HCT116 (cell line): ENCODE measurements at regions not wholly inside any gene's neighbourhood (a gene's known extent, or its start where the extent isn't known, plus 50 kb on each side); places are given as distances from the start of the nearest gene placed in this dataset.

Experiments used
- ATAC-seq: fragments of 200-7000 bp; cut with Tn5 transposase; 2 replicates; pipeline ENCODE4 v1.9.1; 2020; ENCODE audit warnings: mild to moderate bottlenecking, moderate library complexity
- BruUV-seq: library from RNA; stranded (reverse); fragments of 400-500 nt; replicated peaks from 2 replicates; lab custom pipeline; 2021; lab: Mats Ljungman, UMichigan
- CTCF ChIA-PET: fragments of 300-600 bp; sonication (Branson Sonifier 250); formaldehyde crosslinking; loops from one replicate; lab custom pipeline; 2021; ENCODE audit warnings: antibody characterized with exemption; lab: Charles Lee
- POLR2A ChIA-PET: fragments of 300-600, 350-600 bp; sonication (Branson Sonifier 250); formaldehyde crosslinking; loops from one replicate; lab custom pipeline; 2021; ENCODE audit warnings: antibody characterized with exemption; lab: Charles Lee
- RAD21 ChIA-PET, 2 experiments: fragments of 300-600 bp; sonication (Branson Sonifier 250); formaldehyde crosslinking; loops; one replicate each; lab custom pipeline; 2023; ENCODE audit warnings: low total read pairs in 2 of 2; ENCODE audit not compliant: uncharacterized antibody in 2 of 2, unreplicated experiment in 2 of 2, low non-redundant PET in 1 of 2; lab: Charles Lee
- DNase-seq: peaks from one replicate; pipeline ENCODE4 v3.0.0-alpha.2; 2010; ENCODE audit warnings: low read depth, low spot score
- H2AFZ ChIP-seq: fragments of 200-600 bp; shearing (Covaris generic), sonication (generic); 2 replicates; pipeline ENCODE4 v1.6.1; 2017; ENCODE audit warnings: low read depth, mixed run types, mixed read lengths, antibody characterized with exemption, low read length; ENCODE audit not compliant: poor library complexity, severe bottlenecking
- H3K27ac ChIP-seq: 2 replicates; pipeline ENCODE4 v1.5.1; 2012; ENCODE audit warnings: low read depth, low read length
- H3K27me3 ChIP-seq: fragments of 200-600 bp; sonication (generic); 2 replicates; pipeline ENCODE4 v1.6.1; 2016; ENCODE audit warnings: mixed run types, low read length, mixed read lengths; ENCODE audit not compliant: insufficient read depth
- H3K36me3 ChIP-seq, 2 experiments: fragments of 200-500 bp in 1 of 2; fragments of 200-600 bp in 1 of 2; sonication (Bioruptor generic) in 1 of 2; sonication (generic) in 1 of 2; 2 replicates each; pipeline versions ENCODE4 v1.5.1 to v1.6.1; 2014 to 2016; ENCODE audit warnings: low read length in 2 of 2, inconsistent platforms in 1 of 2, mixed read lengths in 1 of 2, mixed run types in 1 of 2; ENCODE audit not compliant: insufficient read depth in 2 of 2, control insufficient read depth in 1 of 2
- H3K4me1 ChIP-seq, 2 experiments: fragments of 200-600 bp in 1 of 2; sonication (generic) in 1 of 2; 2 replicates each; pipeline versions ENCODE4 v1.5.1 to v1.6.1; 2012 to 2017; ENCODE audit warnings: low read length in 2 of 2, inconsistent platforms in 1 of 2, mild to moderate bottlenecking in 1 of 2, mixed read lengths in 1 of 2, mixed run types in 1 of 2, moderate library complexity in 1 of 2; ENCODE audit not compliant: insufficient read depth in 2 of 2, control insufficient read depth in 1 of 2
- H3K4me2 ChIP-seq: fragments of 200-600 bp; sonication (generic); 2 replicates; pipeline ENCODE4 v1.6.1; 2017; ENCODE audit warnings: mixed run types, low read length, mixed read lengths
- H3K4me3 ChIP-seq, 2 experiments: fragments of 200-600 bp in 1 of 2; sonication (generic) in 1 of 2; replicated peaks in 1 of 2; 2 replicates each; pipeline ENCODE4 v1.5.1; 2011 to 2016; ENCODE audit warnings: low read length in 2 of 2, control low read depth in 1 of 2, low read depth in 1 of 2, mild to moderate bottlenecking in 1 of 2, mixed read lengths in 1 of 2, mixed run types in 1 of 2
- H3K79me2 ChIP-seq: fragments of 200-600 bp; sonication (generic); 2 replicates; pipeline ENCODE4 v1.6.1; 2017; ENCODE audit warnings: mild to moderate bottlenecking, mixed run types, low read length, moderate library complexity, mixed read lengths; ENCODE audit not compliant: insufficient read depth
- H3K9ac ChIP-seq: fragments of 200-600 bp; sonication (generic); 2 replicates; pipeline ENCODE4 v1.6.1; 2016; ENCODE audit warnings: low read length, mixed read lengths
- H3K9me2 ChIP-seq: fragments of 200-600 bp; sonication (generic), shearing (Covaris generic); 2 replicates; pipeline ENCODE4 v1.6.1; 2017; ENCODE audit warnings: mixed run types, mild to moderate bottlenecking, moderate library complexity; ENCODE audit not compliant: insufficient read depth
- H3K9me3 ChIP-seq, 2 experiments: fragments of 200-500 bp in 1 of 2; fragments of 200-600 bp in 1 of 2; sonication (Bioruptor generic) in 1 of 2; sonication (generic) in 1 of 2; 2 replicates each; pipeline ENCODE4 v1.6.1; 2014 to 2017; ENCODE audit warnings: low read length in 2 of 2, mixed read lengths in 2 of 2, inconsistent platforms in 1 of 2, low read depth in 1 of 2, mild to moderate bottlenecking in 1 of 2, mixed run types in 1 of 2, moderate library complexity in 1 of 2; ENCODE audit not compliant: control insufficient read depth in 1 of 2, insufficient read depth in 1 of 2
- H4K20me1 ChIP-seq: fragments of 200-600 bp; sonication (generic), shearing (Covaris generic); 2 replicates; pipeline ENCODE4 v1.6.1; 2017; ENCODE audit warnings: mixed run types, mild to moderate bottlenecking, moderate library complexity; ENCODE audit not compliant: insufficient read depth
- ATF3 ChIP-seq: IDR thresholded peaks from 2 replicates; pipeline ENCODE4 v1.6.1; 2012
- CEBPB ChIP-seq: IDR thresholded peaks from 2 replicates; pipeline ENCODE4 v1.6.1; 2012; ENCODE audit warnings: low read depth
- CTCF ChIP-seq, 3 experiments: fragments of 200-600 bp in 1 of 3; sonication (generic) in 1 of 3; IDR thresholded peaks in 2 of 3; conservative IDR thresholded peaks in 1 of 3; 2 replicates each; pipeline ENCODE4 v1.5.1; 2012 to 2017; ENCODE audit warnings: low read depth in 2 of 3, low read length in 2 of 3, antibody characterized with exemption in 1 of 3, borderline replicate concordance in 1 of 3, control low read depth in 1 of 3, mild to moderate bottlenecking in 1 of 3, mixed read lengths in 1 of 3, mixed run types in 1 of 3, moderate library complexity in 1 of 3; ENCODE audit not compliant: insufficient read depth in 1 of 3
- EGR1 ChIP-seq: IDR thresholded peaks from 2 replicates; pipeline ENCODE4 v1.6.1; 2012; ENCODE audit warnings: low read depth
- FOSL1 ChIP-seq: IDR thresholded peaks from 2 replicates; pipeline ENCODE4 v1.6.1; 2012; ENCODE audit warnings: low read depth
- JUND ChIP-seq: IDR thresholded peaks from 2 replicates; pipeline ENCODE4 v1.6.1; 2012
- MAX ChIP-seq: IDR thresholded peaks from 2 replicates; pipeline ENCODE4 v1.6.1; 2012
- POLR2A ChIP-seq: IDR thresholded peaks from 2 replicates; pipeline ENCODE4 v1.7.0; 2011; ENCODE audit warnings: borderline replicate concordance; ENCODE audit not compliant: insufficient read depth, insufficient read length; ENCODE audit errors: extremely low read depth
- POLR2AphosphoS5 ChIP-seq: IDR thresholded peaks from 2 replicates; pipeline ENCODE4 v1.6.1; 2011; ENCODE audit warnings: mild to moderate bottlenecking, low read depth, low read length, moderate library complexity
- SIN3A ChIP-seq: IDR thresholded peaks from 2 replicates; pipeline ENCODE4 v1.6.1; 2012; ENCODE audit warnings: low read depth
- SP1 ChIP-seq: IDR thresholded peaks from 2 replicates; pipeline ENCODE4 v1.6.1; 2012; ENCODE audit warnings: low read depth
- SRF ChIP-seq: IDR thresholded peaks from 2 replicates; pipeline ENCODE4 v1.6.1; 2012; ENCODE audit warnings: low read depth
- TCF7L2 ChIP-seq: IDR thresholded peaks from 2 replicates; pipeline ENCODE4 v1.7.0; 2011; ENCODE audit warnings: borderline replicate concordance, inconsistent platforms; ENCODE audit not compliant: insufficient read depth, insufficient read length; ENCODE audit errors: extremely low read depth
- ZFX ChIP-seq: fragments of 450-650 bp; IDR thresholded peaks from 2 replicates; pipeline ENCODE4 v1.6.1; 2017
- ZNF274 ChIP-seq: fragments of 200-500 bp; sonication (Bioruptor generic); IDR thresholded peaks from 2 replicates; pipeline ENCODE4 v1.6.1; 2014; ENCODE audit warnings: mild to moderate bottlenecking, low read depth, low read length, inconsistent platforms
- intact Hi-C: fragments of 100-400 bp; cut with micrococcal nuclease; formaldehyde crosslinking; loops from 2 replicates; pipeline ENCODE4 v1.10.0; 2022

- no peak for TF ChIP-seq JUND
- TF ChIP-seq CTCF (IDR thresholded peaks at IDR 0.05 in 2 of 3, conservative IDR thresholded peaks at IDR 0.05 in 1 of 3; ENCODE audit: borderline replicate concordance in 1 of 3, insufficient read depth in 1 of 3, low read depth in 2 of 3, low read length in 2 of 3) = no peak
- no peak for TF ChIP-seq SP1
- no peak for TF ChIP-seq POLR2AphosphoS5
- no peak for TF ChIP-seq ZNF274
- TF ChIP-seq FOSL1 = no peak
- TF ChIP-seq CEBPB = no peak
- TF ChIP-seq MAX = no peak
- TF ChIP-seq SIN3A = no peak
- TF ChIP-seq, all 23 proteins: peak for 0
- Histone ChIP-seq H3K4me1 (no peaks in the 10 kb centered on the region), H2AFZ (no peak overlapping the region), H3K4me2 (no peak overlapping the region), H3K9ac (no peak overlapping the region), H3K27ac (no peak overlapping the region), H3K4me3 (no peak overlapping the region), H3K27me3 (no peaks in the 10 kb centered on the region), H3K9me2 (no peaks in the 10 kb centered on the region), H4K20me1 (no peaks in the 10 kb centered on the region), H3K9me3 (no peaks in the 10 kb centered on the region), H3K79me2 (no peaks in the 10 kb centered on the region), H3K36me3 (no peaks in the 10 kb centered on the region)
- ATAC-seq (no peak), DNase-seq (no peak)
- POLR2A ChIA-PET = no interaction called here
- intact Hi-C loops = no loop called here
- RAD21 ChIA-PET = no interaction called here
- BruUV-seq = no TSS peak
- CTCF ChIA-PET = no interaction called here
Measured at GRCh38 chrX:115364670-115365069, 75.2 kb downstream of the LUZP4 start.

GRCh38 chrX:115366535-115366934, 77.0 kb downstream of the LUZP4 start:
- ChIA-PET POLR2A (no interaction called here), CTCF (no interaction called here), RAD21 (no interaction called here)
- Histone ChIP-seq H3K27ac (no peak overlapping the region), H4K20me1 (no peaks in the 10 kb centered on the region), H3K9me2 (no peaks in the 10 kb centered on the region), H3K27me3 (no peaks in the 10 kb centered on the region), H3K36me3 (no peaks in the 10 kb centered on the region), H3K4me1 (no peaks in the 10 kb centered on the region), H3K4me2 (no peak overlapping the region), H3K4me3 (no peak overlapping the region), H3K79me2 (no peaks in the 10 kb centered on the region), H3K9me3 (no peaks in the 10 kb centered on the region), H3K9ac (no peak overlapping the region), H2AFZ (no peak overlapping the region)
- no peak for TF ChIP-seq ZFX
- no peak for TF ChIP-seq ATF3
- TF ChIP-seq TCF7L2 = no peak
- no peak for TF ChIP-seq MAX
- TF ChIP-seq POLR2A = no peak
- no peak for TF ChIP-seq SIN3A
- TF ChIP-seq EGR1 = no peak
- no peak for TF ChIP-seq ZNF274
- no peak for TF ChIP-seq SRF
- TF ChIP-seq FOSL1 = no peak
- TF ChIP-seq JUND = no peak
- no peak for TF ChIP-seq CTCF (IDR thresholded peaks at IDR 0.05 in 2 of 3, conservative IDR thresholded peaks at IDR 0.05 in 1 of 3; ENCODE audit: borderline replicate concordance in 1 of 3, insufficient read depth in 1 of 3, low read depth in 2 of 3, low read length in 2 of 3)
- no TSS peak for BruUV-seq
- DNase-seq = no peak
- intact Hi-C loops = no loop called here
- ATAC-seq = no peak
